GM06990 (cell line): ENCODE measurements at regions not wholly inside any gene's neighbourhood (a gene's known extent, or its start where the extent isn't known, plus 50 kb on each side); places are given as distances from the start of the nearest gene placed in this dataset.

Experiments used
- DNase-seq: peaks from one replicate; pipeline ENCODE4 v3.0.0-alpha.2; 2011; ENCODE audit not compliant: insufficient read length; ENCODE audit errors: extremely low read depth
- H3K27me3 ChIP-seq: replicated peaks from 2 replicates; pipeline ENCODE4 v1.6.0; 2011; ENCODE audit warnings: low read length; ENCODE audit not compliant: control insufficient read depth, insufficient read depth
- H3K36me3 ChIP-seq: 2 replicates; pipeline ENCODE4 v1.5.1; 2011; ENCODE audit warnings: low read length; ENCODE audit not compliant: control insufficient read depth, insufficient read depth
- H3K4me3 ChIP-seq: replicated peaks from 2 replicates; pipeline ENCODE4 v1.5.1; 2011; ENCODE audit warnings: low read depth, mild to moderate bottlenecking, control low read depth, low read length
- CTCF ChIP-seq: IDR thresholded peaks from 2 replicates; pipeline ENCODE4 v1.5.1; 2011; ENCODE audit warnings: low read length, control low read depth, mild to moderate bottlenecking, inconsistent platforms; ENCODE audit not compliant: insufficient read depth, poor library complexity, severe bottlenecking

GRCh38 chr12:107567876-107568619 lies 117.6 kb upstream of the PWP1 start:
- no peak overlapping the region for H3K4me3 ChIP-seq
- TF ChIP-seq CTCF: no peak
- no peak for DNase-seq
- H3K36me3 ChIP-seq: no peaks in the 10 kb centered on the region
- H3K27me3 ChIP-seq: no peaks in the 10 kb centered on the region; the same call in none of the 2 replicates

GRCh38 chr12:107568718-107569117 lies 116.9 kb upstream of the PWP1 start:
- no peak for TF ChIP-seq CTCF
- no peaks in the 10 kb centered on the region; the same call in none of the 2 replicates for H3K27me3 ChIP-seq
- no peaks in the 10 kb centered on the region for H3K36me3 ChIP-seq
- DNase-seq: no peak
- no peak overlapping the region for H3K4me3 ChIP-seq

GRCh38 chr12:107570721-107571120 lies 114.9 kb upstream of the PWP1 start:
- no peak overlapping the region for H3K4me3 ChIP-seq
- no peak for DNase-seq
- no peak for TF ChIP-seq CTCF
- H3K27me3 ChIP-seq: no peaks in the 10 kb centered on the region; the same call in none of the 2 replicates
- no peaks in the 10 kb centered on the region for H3K36me3 ChIP-seq

GRCh38 chr12:107571492-107571891 lies 114.1 kb upstream of the PWP1 start:
- no peak overlapping the region for H3K4me3 ChIP-seq
- DNase-seq: no peak
- H3K27me3 ChIP-seq: no peaks in the 10 kb centered on the region; the same call in none of the 2 replicates
- no peak for TF ChIP-seq CTCF
- no peaks in the 10 kb centered on the region for H3K36me3 ChIP-seq

- no peak for DNase-seq
- Histone ChIP-seq H3K27me3 (no peaks in the 10 kb centered on the region; the same call in none of the 2 replicates), H3K4me3 (no peak overlapping the region), H3K36me3 (no peaks in the 10 kb centered on the region)
- TF ChIP-seq CTCF: no peak
Observed at GRCh38 chr12:107574691-107575090, 110.9 kb upstream of the PWP1 start.
